Fibroblast of the aortic adventitia (primary cell): ENCODE measurements at regions not wholly inside any gene's neighbourhood (a gene's known extent, or its start where the extent isn't known, plus 50 kb on each side); places are given as distances from the start of the nearest gene placed in this dataset.

Experiments
- DNase-seq: peaks from one replicate; pipeline ENCODE4 v3.0.0-alpha.2; 2010; ENCODE audit warnings: low read depth
- H3K4me3 ChIP-seq: 2 replicates; pipeline ENCODE4 v1.5.1; 2011; ENCODE audit warnings: low read depth, mild to moderate bottlenecking, control low read depth, low read length, moderate library complexity
- TF ChIP-seq, protein P1 (sequence below): IDR thresholded peaks from 2 replicates; pipeline ENCODE4 v1.5.1; 2011; ENCODE audit warnings: mild to moderate bottlenecking, low read length, control low read depth, inconsistent platforms; ENCODE audit not compliant: insufficient read depth

GRCh38 chr6:156256161-156256560, 521.0 kb upstream of the ARID1B start:
- TF ChIP-seq, protein P1, sequence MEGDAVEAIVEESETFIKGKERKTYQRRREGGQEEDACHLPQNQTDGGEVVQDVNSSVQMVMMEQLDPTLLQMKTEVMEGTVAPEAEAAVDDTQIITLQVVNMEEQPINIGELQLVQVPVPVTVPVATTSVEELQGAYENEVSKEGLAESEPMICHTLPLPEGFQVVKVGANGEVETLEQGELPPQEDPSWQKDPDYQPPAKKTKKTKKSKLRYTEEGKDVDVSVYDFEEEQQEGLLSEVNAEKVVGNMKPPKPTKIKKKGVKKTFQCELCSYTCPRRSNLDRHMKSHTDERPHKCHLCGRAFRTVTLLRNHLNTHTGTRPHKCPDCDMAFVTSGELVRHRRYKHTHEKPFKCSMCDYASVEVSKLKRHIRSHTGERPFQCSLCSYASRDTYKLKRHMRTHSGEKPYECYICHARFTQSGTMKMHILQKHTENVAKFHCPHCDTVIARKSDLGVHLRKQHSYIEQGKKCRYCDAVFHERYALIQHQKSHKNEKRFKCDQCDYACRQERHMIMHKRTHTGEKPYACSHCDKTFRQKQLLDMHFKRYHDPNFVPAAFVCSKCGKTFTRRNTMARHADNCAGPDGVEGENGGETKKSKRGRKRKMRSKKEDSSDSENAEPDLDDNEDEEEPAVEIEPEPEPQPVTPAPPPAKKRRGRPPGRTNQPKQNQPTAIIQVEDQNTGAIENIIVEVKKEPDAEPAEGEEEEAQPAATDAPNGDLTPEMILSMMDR, result no peak
- no peak for DNase-seq
- no peak overlapping the region for H3K4me3 ChIP-seq

DNA sequence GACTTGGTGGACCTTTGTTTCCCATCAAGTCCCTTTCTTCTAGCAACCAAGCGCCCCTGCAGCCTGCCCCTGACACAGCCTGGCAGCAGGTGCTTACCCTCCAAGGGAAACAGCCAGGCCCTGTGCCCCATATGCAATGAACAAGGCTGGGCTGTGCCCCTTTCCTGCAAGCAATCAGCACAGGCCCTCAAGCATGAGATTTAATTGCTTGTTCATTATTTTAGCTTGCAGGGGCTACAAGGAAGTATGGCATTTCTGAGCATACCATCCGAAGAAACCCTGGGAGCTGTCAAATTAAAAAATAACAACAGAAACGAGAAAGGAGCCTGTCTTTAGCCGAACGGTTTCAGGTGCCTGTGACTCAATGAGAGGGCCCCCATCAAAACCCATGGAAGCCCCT, 522.9 kb upstream of the ARID1B start:
- TF ChIP-seq, protein P1, result no peak

GRCh38 chr6:156250593-156250992, 526.6 kb upstream of the ARID1B start:
- TF ChIP-seq, protein P1, result no peak
- DNase-seq, result no peak
- no peak overlapping the region for H3K4me3 ChIP-seq

More for the DNA sequence above, 522.9 kb upstream of the ARID1B start:
- H3K4me3 ChIP-seq, result no peak overlapping the region
- DNase-seq, result no peak

- no peak for DNase-seq
- no peak overlapping the region for H3K4me3 ChIP-seq
- TF ChIP-seq, protein P1, result no peak
Measured at GRCh38 chr6:156242206-156242605, 535.0 kb upstream of the ARID1B start.

DNA sequence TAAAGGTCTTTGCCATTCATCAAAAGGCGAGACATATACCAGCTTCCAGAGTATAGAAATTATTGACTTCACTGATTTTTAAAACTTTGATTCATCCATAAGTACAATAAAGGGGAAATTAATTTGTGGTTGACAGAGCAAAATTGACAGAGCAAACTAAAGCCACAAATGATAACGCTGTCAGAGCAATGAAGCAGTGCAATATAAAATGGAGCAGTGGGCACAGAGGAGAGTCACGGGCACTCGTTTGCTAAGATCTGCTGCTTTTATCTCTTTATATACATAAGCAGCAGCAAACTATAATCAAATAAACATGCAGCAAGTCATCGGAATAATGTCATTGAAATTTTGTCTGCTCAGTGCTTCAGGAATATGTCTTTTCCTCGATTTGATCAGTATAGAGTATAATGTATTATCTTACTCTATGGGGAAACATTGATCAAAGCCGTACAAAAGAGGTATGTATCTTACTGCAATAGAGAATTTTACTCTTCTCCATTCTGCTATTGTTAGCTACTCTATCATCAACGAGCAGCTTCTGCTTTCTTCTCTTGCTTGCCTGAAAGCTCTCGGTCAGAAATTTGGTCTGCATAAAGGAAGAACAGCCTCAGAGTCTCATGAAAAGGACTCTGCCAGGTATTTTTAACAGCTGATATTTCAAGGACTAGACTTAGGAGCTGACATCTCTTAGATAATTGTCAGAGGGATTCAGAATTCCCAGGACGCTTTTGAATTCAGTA, 546.0 kb upstream of the ARID1B start:
- no peak overlapping the region for H3K4me3 ChIP-seq
- TF ChIP-seq, protein P1, result no peak
- DNase-seq, result no peak

DNA sequence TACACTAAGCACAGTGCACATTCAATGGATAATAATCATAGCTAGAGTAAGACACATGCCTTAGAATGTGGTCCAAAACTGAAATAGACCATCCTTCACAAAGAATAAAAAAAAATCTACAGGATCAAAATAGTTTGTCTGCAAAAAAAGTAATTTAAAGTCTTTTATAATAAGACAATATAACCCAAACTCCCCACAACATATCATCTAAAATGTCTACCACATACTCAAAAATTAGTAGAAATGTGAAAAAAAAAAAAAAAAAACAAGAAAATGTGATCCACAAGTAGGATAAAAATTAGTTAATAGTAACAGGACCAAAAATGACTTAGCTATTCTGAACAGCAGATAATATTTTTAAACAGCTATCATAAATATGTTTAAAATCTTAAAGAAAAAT, 557.2 kb upstream of the ARID1B start:
- no peak overlapping the region for H3K4me3 ChIP-seq
- TF ChIP-seq, protein P1, result no peak
- DNase-seq, result no peak

- no peak for DNase-seq
- no peak overlapping the region for H3K4me3 ChIP-seq
- TF ChIP-seq, protein P1, result no peak
Measured at GRCh38 chr6:156205678-156206077, 571.5 kb upstream of the ARID1B start.
